ENCODE measurements at regions not wholly inside any gene's neighbourhood (a gene's known extent, or its start where the extent isn't known, plus 50 kb on each side); places are given as distances from the start of the nearest gene placed in this dataset.

DNA sequence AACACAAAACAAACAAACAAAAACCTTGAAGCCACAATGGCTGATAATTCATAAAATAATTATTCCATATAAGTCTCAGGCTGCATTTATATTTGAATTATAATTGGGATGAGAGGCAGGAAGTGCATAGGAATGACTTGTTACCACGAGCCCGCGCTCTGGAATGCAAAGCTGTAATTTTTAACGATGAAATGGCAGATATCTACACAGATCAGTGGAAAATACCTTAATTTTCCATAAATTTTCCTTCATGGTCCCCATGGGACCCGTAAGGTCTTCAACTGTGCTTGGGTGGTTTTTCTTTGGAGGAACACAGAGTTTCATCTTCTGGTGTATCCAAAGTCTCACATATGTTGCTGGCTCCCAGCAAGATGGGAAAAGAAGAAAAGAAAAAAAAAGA is 226.8 kb downstream of the SHOX start:
- Histone ChIP-seq H3K27ac (no peak overlapping the region), H3K4me3 (no peak overlapping the region), H3K4me1 (replicated peaks in 1 of 2) (no peaks in the 10 kb centered on the region), H3K9me3 (replicated peaks in 1 of 3) (no peaks in the 10 kb centered on the region), H3K36me3 (replicated peaks in 1 of 2) (no peaks in the 10 kb centered on the region), H3K27me3 (no peaks in the 10 kb centered on the region)
- DNase-seq, result no peak
- intact Hi-C loops (cut with DNase I), result no loop called here
- 53 to 72% (median 68%) methylated on average over 5 of the region's 5 CpGs for WGBS, 4 donors
- TF ChIP-seq POLR2A (IDR thresholded peaks at IDR 0.05) (no peak), CTCF (IDR thresholded peaks at IDR 0.05) (no peak)

DNA sequence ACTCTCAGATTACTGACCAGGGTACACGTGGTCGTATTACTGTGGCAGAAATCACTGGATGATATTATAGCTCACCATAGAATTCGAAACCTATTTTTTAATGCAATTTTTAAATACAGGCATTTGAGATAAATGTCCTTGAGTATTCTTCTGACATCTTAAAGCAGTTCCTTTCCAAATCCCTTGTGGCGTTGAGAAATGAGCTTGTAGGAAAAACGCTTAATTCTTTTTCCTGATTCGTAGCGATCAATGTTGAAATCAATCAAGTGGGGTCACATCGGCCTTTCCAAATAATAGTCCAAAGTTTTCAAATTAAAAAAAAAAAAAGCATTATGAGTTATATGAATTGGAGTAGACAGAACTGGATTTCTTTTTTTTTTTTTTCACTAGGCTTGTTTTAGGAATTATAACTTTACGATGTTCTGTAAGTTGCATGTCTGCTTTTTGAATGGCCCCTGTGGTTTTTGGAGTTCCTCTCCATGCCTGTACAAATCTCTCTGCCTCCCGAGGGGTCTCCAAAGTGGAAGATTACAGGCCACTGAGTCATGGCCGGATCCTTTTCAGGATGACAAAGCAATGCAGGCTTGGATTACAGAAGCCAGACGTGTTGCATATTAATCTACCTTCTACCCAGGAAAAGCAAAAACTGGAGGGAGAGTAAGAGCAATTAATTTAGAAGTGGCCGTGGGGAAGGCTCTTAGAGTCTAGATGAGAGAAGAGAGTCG is 226.1 kb downstream of the SHOX start:
- H3K4me3 ChIP-seq, result no peak overlapping the region
- TF ChIP-seq POLR2A (IDR thresholded peaks at IDR 0.05) (no peak), CTCF (IDR thresholded peaks at IDR 0.05) (no peak)
- DNase-seq, result no peak
- no peak overlapping the region for H3K27ac ChIP-seq
- H3K4me1 ChIP-seq (replicated peaks in 1 of 2), result no peaks in the 10 kb centered on the region
- H3K9me3 ChIP-seq (replicated peaks in 1 of 3), result no peaks in the 10 kb centered on the region
- 53 to 73% (median 60%) methylated on average over 14 of the region's 14 CpGs for WGBS, 4 donors
- H3K27me3 ChIP-seq, result no peaks in the 10 kb centered on the region
- intact Hi-C loops (cut with DNase I), result no loop called here
- no peaks in the 10 kb centered on the region for H3K36me3 ChIP-seq (replicated peaks in 1 of 2)

DNA sequence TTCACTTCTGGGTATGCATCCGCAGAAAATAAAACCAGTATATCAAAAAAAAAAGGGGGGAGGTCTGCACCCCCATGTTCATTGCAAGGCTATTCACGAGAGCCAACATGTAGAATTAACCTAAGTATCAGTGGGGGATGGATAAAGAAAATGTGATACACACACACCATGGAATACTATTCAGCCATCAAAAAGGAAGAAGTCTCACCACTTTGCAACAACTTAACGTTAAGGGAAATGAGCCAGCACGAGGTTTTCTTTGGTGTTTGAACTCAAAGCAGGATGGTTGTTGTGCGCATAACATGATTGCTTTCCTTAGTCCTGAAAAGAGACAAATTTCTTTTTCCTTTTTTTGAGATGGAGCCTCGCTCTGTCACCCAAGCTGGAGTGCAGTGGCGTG is 222.7 kb downstream of the SHOX start:
- H3K4me3 ChIP-seq, result no peak overlapping the region
- no peaks in the 10 kb centered on the region for H3K9me3 ChIP-seq (replicated peaks in 1 of 3)
- H3K4me1 ChIP-seq (replicated peaks in 1 of 2), result no peaks in the 10 kb centered on the region
- DNase-seq, result no peak
- intact Hi-C loops (cut with DNase I), result no loop called here
- TF ChIP-seq POLR2A (IDR thresholded peaks at IDR 0.05) (no peak), CTCF (IDR thresholded peaks at IDR 0.05) (no peak)
- no peaks in the 10 kb centered on the region for H3K27me3 ChIP-seq
- no peaks in the 10 kb centered on the region for H3K36me3 ChIP-seq (replicated peaks in 1 of 2)
- 73 to 89% (median 80%) methylated on average over 7 of the region's 7 CpGs for WGBS, 4 donors
- H3K27ac ChIP-seq, result no peak overlapping the region

- Histone ChIP-seq H3K4me3 (no peak overlapping the region), H3K4me1 (replicated peaks in 1 of 2) (no peaks in the 10 kb centered on the region), H3K9me3 (replicated peaks in 1 of 3) (no peaks in the 10 kb centered on the region), H3K27ac (no peak overlapping the region), H3K36me3 (replicated peaks in 1 of 2) (no peaks in the 10 kb centered on the region), H3K27me3 (no peaks in the 10 kb centered on the region)
- no peak for DNase-seq
- TF ChIP-seq CTCF (IDR thresholded peaks at IDR 0.05), result no peak
- TF ChIP-seq POLR2A (IDR thresholded peaks at IDR 0.05), result no peak
- intact Hi-C loops (cut with DNase I), result no loop called here
- 0 to 9% (median 5%) methylated on average over 4 to 11 of the region's 11 CpGs for WGBS, 4 donors
Measured at GRCh38 chrX:850471-850916, 219.9 kb downstream of the SHOX start.

All from adrenal gland (tissue), 9 donors.